K562 (cell line): ENCODE measurements at regions not wholly inside any gene's neighbourhood (a gene's known extent, or its start where the extent isn't known, plus 50 kb on each side); places are given as distances from the start of the nearest gene placed in this dataset.

Source experiments
- ATAC-seq: fragments of 200-7000 bp; cut with Tn5 transposase; 3 replicates; pipeline ENCODE4 v1.9.1; 2020; ENCODE audit warnings: moderate library complexity
- BruUV-seq: library from RNA; stranded (reverse); fragments of 400-500 nt; replicated peaks from 2 replicates; lab custom pipeline; 2021; lab: Mats Ljungman, UMichigan
- CTCF ChIA-PET: fragments of 300-600 bp; formaldehyde crosslinking; extraction: SDS; loops from one replicate; lab custom pipeline; 2021; ENCODE audit warnings: low intra/inter-chr PET ratio; lab: Yijun Ruan, JAX
- POLR2A ChIA-PET: fragments of 300-600, 350-650 bp; sonication (Branson Sonifier 250); formaldehyde crosslinking; extraction: SDS; loops from one replicate; lab custom pipeline; 2021; ENCODE audit warnings: antibody characterized with exemption, inconsistent platforms; lab: Yijun Ruan, JAX
- DNase-seq, 4 experiments: peaks; one replicate each; pipeline versions ENCODE4 v3.0.0 to v3.0.0-alpha.2; 2011 to 2018; ENCODE audit warnings: low spot score in 3 of 4, mixed read lengths in 3 of 4; ENCODE audit errors: extremely low read depth in 1 of 4
- FAIRE-seq: peaks from 2 replicates; lab custom pipeline; 2011; peaks lifted over from hg19 to GRCh38; lab: Jason Lieb, UNC
- H2AFZ ChIP-seq: 2 replicates; pipeline ENCODE4 v1.6.0; 2011; ENCODE audit warnings: low read depth, low read length, control low read depth, inconsistent platforms
- H3K27ac ChIP-seq: fragments of 200-600 bp; 3 replicates; pipeline ENCODE4 v1.8.0; 2011; ENCODE audit warnings: low read depth, mild to moderate bottlenecking, control low read depth, inconsistent platforms, low read length, moderate library complexity, mixed read lengths; ENCODE audit errors: extremely low read depth
- H3K27me3 ChIP-seq, 2 experiments: fragments of 300-600 bp in 1 of 2; 2 replicates in 1 of 2; 3 replicates in 1 of 2; pipeline versions ENCODE4 v1.6.0 to v1.8.0; 2011; ENCODE audit warnings: inconsistent platforms in 2 of 2, low read length in 2 of 2, mild to moderate bottlenecking in 1 of 2, mixed read lengths in 1 of 2, moderate library complexity in 1 of 2; ENCODE audit not compliant: control insufficient read depth in 2 of 2, insufficient read depth in 2 of 2
- H3K36me3 ChIP-seq: fragments of 300-600 bp; 3 replicates; pipeline ENCODE4 v1.8.0; 2011; ENCODE audit warnings: mild to moderate bottlenecking, low read length, inconsistent platforms; ENCODE audit not compliant: control insufficient read depth, insufficient read depth
- H3K4me1 ChIP-seq, 2 experiments: fragments of 200-600 bp in 1 of 2; replicated peaks in 1 of 2; 2 replicates in 1 of 2; 3 replicates in 1 of 2; pipeline versions ENCODE4 v1.5.1 to v1.8.0; 2011; ENCODE audit warnings: inconsistent platforms in 2 of 2, low read length in 2 of 2, mild to moderate bottlenecking in 1 of 2, mixed read lengths in 1 of 2, moderate library complexity in 1 of 2; ENCODE audit not compliant: control insufficient read depth in 2 of 2, insufficient read depth in 2 of 2
- H3K4me2 ChIP-seq: 2 replicates; pipeline ENCODE4 v1.6.1; 2011; ENCODE audit warnings: low read length, control low read depth, inconsistent platforms, mixed read lengths; ENCODE audit not compliant: insufficient read depth
- H3K4me3 ChIP-seq: fragments of 200-600 bp; sonication (generic), shearing (Covaris generic); 2 replicates; pipeline ENCODE4 v1.5.1; 2016; ENCODE audit warnings: control low read depth, inconsistent platforms
- H3K79me2 ChIP-seq: fragments of 200-600 bp; 3 replicates; pipeline ENCODE4 v1.8.0; 2011; ENCODE audit warnings: low read length, inconsistent platforms; ENCODE audit not compliant: control insufficient read depth, insufficient read depth
- H3K9ac ChIP-seq, 2 experiments: 2 replicates each; pipeline versions ENCODE4 v1.6.0 to v1.6.1; 2011; ENCODE audit warnings: low read depth in 2 of 2, low read length in 2 of 2, control low read depth in 1 of 2, inconsistent platforms in 1 of 2, mild to moderate bottlenecking in 1 of 2, mixed read lengths in 1 of 2; ENCODE audit not compliant: insufficient read depth in 1 of 2
- H3K9me1 ChIP-seq: one replicate; pipeline ENCODE4 v1.6.0; 2011; ENCODE audit warnings: inconsistent platforms, mild to moderate bottlenecking, low read length, moderate library complexity; ENCODE audit not compliant: control insufficient read depth, insufficient read depth
- H3K9me3 ChIP-seq: replicated peaks from 2 replicates; pipeline ENCODE4 v1.5.1; 2011; ENCODE audit warnings: low read depth, low read length, inconsistent platforms; ENCODE audit not compliant: control insufficient read depth, insufficient read depth
- H4K20me1 ChIP-seq: replicated peaks from 2 replicates; pipeline ENCODE4 v1.6.1; 2011; ENCODE audit warnings: low read length, inconsistent platforms, mixed read lengths; ENCODE audit not compliant: control insufficient read depth, insufficient read depth
- CBFB ChIP-seq: sonication (generic); formaldehyde crosslinking; IDR thresholded peaks from 2 replicates; pipeline ENCODE4 v1.4.0; 2020; ENCODE audit warnings: mild to moderate bottlenecking, missing genetic modification reagents
- CEBPB ChIP-seq: fragments of 450-650 bp; IDR thresholded peaks from 2 replicates; pipeline ENCODE4 v1.6.1; 2016; ENCODE audit warnings: missing genetic modification characterization, missing compliant biosample characterization
- EGR1 ChIP-seq: fragments of 450-650 bp; conservative IDR thresholded peaks from 2 replicates; pipeline ENCODE4 v1.6.1; 2017; ENCODE audit warnings: mild to moderate bottlenecking
- FOXA3 ChIP-seq, 2 experiments: fragments of 450-650 bp in 1 of 2; sonication (generic) in 1 of 2; formaldehyde crosslinking; IDR thresholded peaks in 1 of 2; conservative IDR thresholded peaks in 1 of 2; 2 replicates each; pipeline versions ENCODE4 v1.4.0 to v1.8.0; 2020 to 2022; ENCODE audit warnings: mild to moderate bottlenecking in 2 of 2, missing genetic modification reagents in 1 of 2
- GABPB2 ChIP-seq: fragments of 250-450 bp; sonication (Bioruptor Pico); conservative IDR thresholded peaks from 2 replicates; pipeline ENCODE4 v1.5.1; 2021; ENCODE audit warnings: mild to moderate bottlenecking
- HDAC3 ChIP-seq: fragments of 450-650 bp; IDR thresholded peaks from 2 replicates; pipeline ENCODE4 v1.6.1; 2018; ENCODE audit warnings: borderline replicate concordance, mild to moderate bottlenecking, moderate library complexity; ENCODE audit not compliant: partially characterized antibody
- HES1 ChIP-seq: fragments of 450-650 bp; IDR thresholded peaks from 2 replicates; pipeline ENCODE4 v1.6.1; 2016; ENCODE audit warnings: low read depth, mild to moderate bottlenecking, moderate library complexity
- HMG20B ChIP-seq: fragments of 250-450 bp; sonication (Bioruptor Pico); IDR thresholded peaks from 2 replicates; pipeline ENCODE4 v1.5.0; 2021; ENCODE audit warnings: mild to moderate bottlenecking
- HOXB6 ChIP-seq: fragments of 250-450 bp; sonication (Bioruptor Pico); IDR thresholded peaks from 2 replicates; pipeline ENCODE4 v1.5.1; 2022; ENCODE audit warnings: mild to moderate bottlenecking, borderline replicate concordance
- KLF1 ChIP-seq: fragments of 450-650 bp; IDR thresholded peaks from 2 replicates; pipeline ENCODE4 v1.6.1; 2016; ENCODE audit warnings: missing genetic modification characterization, missing compliant biosample characterization
- MYNN ChIP-seq, 2 experiments: sonication (generic); formaldehyde crosslinking in 1 of 2; IDR thresholded peaks; 2 replicates each; pipeline versions ENCODE4 v1.5.0 to v1.6.1; 2016 to 2020; ENCODE audit warnings: antibody characterized with exemption in 1 of 2, missing genetic modification reagents in 1 of 2
- NCOR1 ChIP-seq: fragments of 450-650 bp; IDR thresholded peaks from 2 replicates; pipeline ENCODE4 v1.6.1; 2016; ENCODE audit warnings: mild to moderate bottlenecking, moderate library complexity
- NR0B1 ChIP-seq: fragments of 450-650 bp; IDR thresholded peaks from one replicate; pipeline ENCODE4 v1.6.1; 2018; ENCODE audit warnings: mild to moderate bottlenecking, moderate library complexity; ENCODE audit not compliant: partially characterized antibody
- NR1H2 ChIP-seq: sonication (generic); formaldehyde crosslinking; IDR thresholded peaks from 2 replicates; pipeline ENCODE4 v1.4.0; 2020; ENCODE audit warnings: mild to moderate bottlenecking, missing genetic modification reagents
- NR2C2 ChIP-seq, 2 experiments: fragments of 200-800 bp in 1 of 2; sonication (Bioruptor generic) in 1 of 2; sonication (generic) in 1 of 2; formaldehyde crosslinking in 1 of 2; IDR thresholded peaks; 2 replicates each; pipeline versions ENCODE4 v1.6.1 to v1.8.0; 2016 to 2022; ENCODE audit warnings: mild to moderate bottlenecking in 1 of 2, missing compliant biosample characterization in 1 of 2, missing genetic modification characterization in 1 of 2, missing genetic modification reagents in 1 of 2
- RBM34 ChIP-seq: fragments of 200-400 bp; formaldehyde crosslinking; IDR thresholded peaks from 2 replicates; pipeline ENCODE4 v1.6.1; 2018; ENCODE audit warnings: low read length, borderline replicate concordance; ENCODE audit not compliant: insufficient read depth
- TBL1XR1 ChIP-seq, 2 experiments: IDR thresholded peaks; 2 replicates each; pipeline ENCODE4 v1.6.1; 2012; ENCODE audit warnings: improper control_type of control experiment in 2 of 2, low read length in 2 of 2, mild to moderate bottlenecking in 1 of 2
- ZNF224 ChIP-seq: sonication (generic); formaldehyde crosslinking; IDR thresholded peaks from 2 replicates; pipeline ENCODE4 v1.8.0; 2022; ENCODE audit warnings: mild to moderate bottlenecking, missing genetic modification reagents
- ZNF232 ChIP-seq: sonication (generic); formaldehyde crosslinking; IDR thresholded peaks from 2 replicates; pipeline ENCODE4 v1.8.0; 2022; ENCODE audit warnings: mild to moderate bottlenecking, missing genetic modification reagents
- ZNF354B ChIP-seq: fragments of 250-450 bp; sonication (Bioruptor Pico); IDR thresholded peaks from 2 replicates; pipeline ENCODE4 v1.4.0; 2020
- WGBS: fragments of 100-300 bp; shearing (Covaris generic); methylation state at CpG from one replicate; pipeline ENCODE4 v1.1.6; 2016; ENCODE audit warnings: low coverage, mixed read lengths; ENCODE audit not compliant: insufficient coverage; ENCODE audit errors: missing lambda C conversion rate; 5-methylcytosine and 5-hydroxymethylcytosine counted together
- in situ Hi-C: fragments of 300-500 bp; cut with MboI; formaldehyde crosslinking; loops from 4 replicates; pipeline ENCODE4 v1.15.0; 2018; ENCODE audit warnings: inconsistent platforms, mixed read lengths
- intact Hi-C: fragments of 100-400 bp; cut with micrococcal nuclease; formaldehyde crosslinking; loops from 2 replicates; pipeline ENCODE4 v1.14.2; 2022
- TF ChIP-seq, protein P1 (sequence below): IDR thresholded peaks from 2 replicates; pipeline ENCODE4 v1.6.1; 2012; ENCODE audit warnings: low read depth, low read length, improper control_type of control experiment, borderline replicate concordance

DNA sequence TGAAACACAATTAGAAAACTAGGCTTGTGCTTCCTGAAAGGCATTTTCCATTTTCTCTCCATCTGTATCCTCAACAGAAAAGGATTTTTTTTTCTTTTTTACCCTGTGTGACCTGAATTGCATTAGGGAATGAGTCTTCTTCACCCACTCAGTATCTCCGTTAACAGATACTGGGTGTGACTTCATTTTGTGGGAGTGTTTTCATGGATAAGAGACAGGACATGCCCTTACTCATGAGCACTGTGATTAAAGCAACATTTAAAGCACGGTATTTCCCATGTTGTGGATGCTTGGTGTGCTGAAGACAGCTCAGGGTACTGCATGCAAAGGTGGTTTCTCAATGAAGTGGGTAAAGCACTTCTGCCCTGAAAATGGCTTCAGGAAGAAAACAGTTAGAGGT lies 1397.3 kb upstream of the TMEM132C start:
- intact Hi-C loops = no loop called here
- Histone ChIP-seq H4K20me1 (no peaks in the 10 kb centered on the region), H3K9me1 (peaks cover 5% of the 10 kb centered on the region), H3K9ac (peak overlapping the region in 1 of 2 experiments; percentile 42; a peak in 1 of 4 replicates), H3K79me2 (no peaks in the 10 kb centered on the region), H3K9me3 (peaks cover 6% of the 10 kb centered on the region), H3K4me1 (peaks cover 10 to 21% of the 10 kb centered on the region in 2 experiments; a peak in 4 of 5 replicates), H3K27ac (peak overlapping the region; percentile 56; the same call in 1 of the 3 replicates), H2AFZ (peak overlapping the region; percentile 73; the same call in 1 of the 2 replicates), H3K27me3 (no peaks in the 10 kb centered on the region), H3K4me2 (peak overlapping the region; percentile 63), H3K36me3 (no peaks in the 10 kb centered on the region), H3K4me3 (no peak overlapping the region)
- WGBS = 0% methylated on average over 2 of the region's 2 CpGs
- ChIA-PET CTCF (no interaction called here), POLR2A (interaction anchor here (0.6 to 1.3 kb wide), 3 partner anchors 13 to 351 kb away, joined by 3 read pairs; no protein-coding TSS in a partner anchor)
- DNase-seq (peak; percentile 67 to 82 (median 76)), FAIRE-seq (peak; percentile 96), ATAC-seq (peak; percentile 90)
- BruUV-seq = no TSS peak
- in situ Hi-C loops = no loop called here
- no peak for TF ChIP-seq GABPB2
- peak; percentile 21; the same call in 1 of the 2 replicates for TF ChIP-seq CEBPB (tag)
- peak; percentile 92 for TF ChIP-seq NCOR1
- TF ChIP-seq, protein P1, sequence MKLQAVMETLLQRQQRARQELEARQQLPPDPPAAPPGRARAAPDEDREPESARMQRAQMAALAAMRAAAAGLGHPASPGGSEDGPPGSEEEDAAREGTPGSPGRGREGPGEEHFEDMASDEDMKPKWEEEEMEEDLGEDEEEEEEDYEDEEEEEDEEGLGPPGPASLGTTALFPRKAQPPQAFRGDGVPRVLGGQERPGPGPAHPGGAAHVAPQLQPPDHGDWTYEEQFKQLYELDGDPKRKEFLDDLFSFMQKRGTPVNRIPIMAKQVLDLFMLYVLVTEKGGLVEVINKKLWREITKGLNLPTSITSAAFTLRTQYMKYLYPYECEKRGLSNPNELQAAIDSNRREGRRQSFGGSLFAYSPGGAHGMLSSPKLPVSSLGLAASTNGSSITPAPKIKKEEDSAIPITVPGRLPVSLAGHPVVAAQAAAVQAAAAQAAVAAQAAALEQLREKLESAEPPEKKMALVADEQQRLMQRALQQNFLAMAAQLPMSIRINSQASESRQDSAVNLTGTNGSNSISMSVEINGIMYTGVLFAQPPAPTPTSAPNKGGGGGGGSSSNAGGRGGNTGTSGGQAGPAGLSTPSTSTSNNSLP = 0 out of 2 replicates have a peak, but pooled peaks have one; percentile 21
- TF ChIP-seq HES1 = no peak
- no peak for TF ChIP-seq ZNF232
- TF ChIP-seq EGR1 = peak; percentile 36
- TF ChIP-seq MYNN (IDR thresholded peaks at IDR 0.05) = no peak
- TF ChIP-seq MYNN (CRISPR knock-in tag; IDR thresholded peaks at IDR 0.05) = no peak
- TF ChIP-seq ZNF224 (CRISPR knock-in tag) = no peak
- TF ChIP-seq HMG20B (CRISPR knock-in tag) = no peak
- TF ChIP-seq RBM34 = no peak
- TF ChIP-seq ZNF354B = no peak
- no peak for TF ChIP-seq CBFB
- no peak for TF ChIP-seq HOXB6 (CRISPR knock-in tag)
- TF ChIP-seq TBL1XR1 (IDR thresholded peaks at IDR 0.05; ENCODE audit: low read length in 2 of 2) = peak; percentile 69 to 76; a peak in 3 of 4 replicates
- TF ChIP-seq FOXA3 (CRISPR knock-in tag; conservative IDR thresholded peaks at IDR 0.05 in 1 of 2, IDR thresholded peaks at IDR 0.05 in 1 of 2) = no peak
- no peak for TF ChIP-seq NR1H2 (CRISPR knock-in tag)
- peak; percentile 73 for TF ChIP-seq HDAC3
- TF ChIP-seq NR0B1 = no peak
- no peak for TF ChIP-seq NR2C2 (CRISPR knock-in tag; IDR thresholded peaks at IDR 0.05)
- no peak for TF ChIP-seq NR2C2 (tag; IDR thresholded peaks at IDR 0.05)
- peak; percentile 60; the same call in 1 of the 2 replicates for TF ChIP-seq KLF1 (tag)
